HepG2 (cell line): ENCODE measurements at regions not wholly inside any gene's neighbourhood (a gene's known extent, or its start where the extent isn't known, plus 50 kb on each side); places are given as distances from the start of the nearest gene placed in this dataset.
A peak's percentile ranks its signal among the peaks of the same experiment; 100 is the strongest.

Source experiments
- ARNTL ChIP-seq: sonication (generic); formaldehyde crosslinking; IDR thresholded peaks from 2 replicates; pipeline ENCODE4 v1.4.0; 2020; ENCODE audit warnings: mild to moderate bottlenecking, missing genetic modification reagents
- BHLHE40 ChIP-seq: IDR thresholded peaks from 2 replicates; pipeline ENCODE4 v1.6.1; 2011; ENCODE audit warnings: low read length, improper control_type of control experiment
- CBX2 ChIP-seq, 2 experiments: fragments of 200-600 bp in 1 of 2; sonication (generic); formaldehyde crosslinking in 1 of 2; IDR thresholded peaks; 2 replicates each; pipeline versions ENCODE4 v1.7.0 to v1.8.1; 2018 to 2022; ENCODE audit warnings: low read depth in 2 of 2, low read length in 1 of 2, mild to moderate bottlenecking in 1 of 2, missing genetic modification reagents in 1 of 2
- CEBPG ChIP-seq: IDR thresholded peaks from 2 replicates; pipeline ENCODE4 v1.6.1; 2016
- ETV5 ChIP-seq: IDR thresholded peaks from 2 replicates; pipeline ENCODE4 v1.6.1; 2018; ENCODE audit warnings: missing biosample characterization, missing genetic modification reagents, inconsistent platforms, borderline replicate concordance
- FOSL1 ChIP-seq: sonication (generic); formaldehyde crosslinking; IDR thresholded peaks from 2 replicates; pipeline ENCODE4 v1.9.0; 2021; ENCODE audit warnings: missing genetic modification reagents, borderline replicate concordance
- FOSL2 ChIP-seq: sonication (generic); formaldehyde crosslinking; IDR thresholded peaks from 2 replicates; pipeline ENCODE4 v1.4.0; 2020; ENCODE audit warnings: missing genetic modification reagents
- FOXO1 ChIP-seq: sonication (generic); formaldehyde crosslinking; IDR thresholded peaks from 2 replicates; pipeline ENCODE4 v1.4.0; 2020; ENCODE audit warnings: missing genetic modification reagents
- KDM4B ChIP-seq: sonication (generic); formaldehyde crosslinking; IDR thresholded peaks from 2 replicates; pipeline ENCODE4 v1.4.0; 2020; ENCODE audit warnings: missing genetic modification reagents
- NFIC ChIP-seq: IDR thresholded peaks from 2 replicates; pipeline ENCODE4 v1.6.1; 2012; ENCODE audit warnings: mild to moderate bottlenecking, low read length, inconsistent platforms
- SALL1 ChIP-seq: sonication (generic); formaldehyde crosslinking; IDR thresholded peaks from 2 replicates; pipeline ENCODE4 v1.8.0; 2022; ENCODE audit warnings: mild to moderate bottlenecking, missing genetic modification reagents
- SPEN ChIP-seq: sonication (generic); formaldehyde crosslinking; IDR thresholded peaks from 2 replicates; pipeline ENCODE4 v1.5.1; 2020; ENCODE audit warnings: low read depth, mild to moderate bottlenecking, missing genetic modification reagents
- ZNF331 ChIP-seq: sonication (generic); formaldehyde crosslinking; IDR thresholded peaks from 2 replicates; pipeline ENCODE4 v1.4.0; 2020; ENCODE audit warnings: missing genetic modification reagents
- ZNF788 ChIP-seq: sonication (generic); formaldehyde crosslinking; IDR thresholded peaks from 2 replicates; pipeline ENCODE4 v1.5.0; 2020; ENCODE audit warnings: mild to moderate bottlenecking, missing genetic modification reagents, borderline replicate concordance
- TF ChIP-seq, protein P1 (sequence below): sonication (generic); formaldehyde crosslinking; IDR thresholded peaks from 2 replicates; pipeline ENCODE4 v1.4.0; 2020; ENCODE audit warnings: mild to moderate bottlenecking, missing genetic modification reagents
- TF ChIP-seq, protein P2 (sequence below): sonication (generic); formaldehyde crosslinking; IDR thresholded peaks from 2 replicates; pipeline ENCODE4 v1.4.0; 2020; ENCODE audit warnings: missing genetic modification reagents
- TF ChIP-seq, protein P3 (sequence below): sonication (generic); formaldehyde crosslinking; IDR thresholded peaks from 2 replicates; pipeline ENCODE4 v1.5.1; 2020; ENCODE audit warnings: mild to moderate bottlenecking, moderate library complexity, missing genetic modification reagents
- TF ChIP-seq, protein P4 (sequence below): IDR thresholded peaks from 2 replicates; pipeline ENCODE4 v1.6.1; 2016; ENCODE audit warnings: missing genetic modification reagents, missing compliant biosample characterization
- TF ChIP-seq, protein P5 (sequence below): IDR thresholded peaks from 2 replicates; pipeline ENCODE4 v1.6.1; 2016; ENCODE audit warnings: low read depth, missing genetic modification reagents, missing compliant biosample characterization
- TF ChIP-seq, protein P6 (sequence below): IDR thresholded peaks from 2 replicates; pipeline ENCODE4 v1.6.1; 2016; ENCODE audit warnings: mild to moderate bottlenecking

DNA sequence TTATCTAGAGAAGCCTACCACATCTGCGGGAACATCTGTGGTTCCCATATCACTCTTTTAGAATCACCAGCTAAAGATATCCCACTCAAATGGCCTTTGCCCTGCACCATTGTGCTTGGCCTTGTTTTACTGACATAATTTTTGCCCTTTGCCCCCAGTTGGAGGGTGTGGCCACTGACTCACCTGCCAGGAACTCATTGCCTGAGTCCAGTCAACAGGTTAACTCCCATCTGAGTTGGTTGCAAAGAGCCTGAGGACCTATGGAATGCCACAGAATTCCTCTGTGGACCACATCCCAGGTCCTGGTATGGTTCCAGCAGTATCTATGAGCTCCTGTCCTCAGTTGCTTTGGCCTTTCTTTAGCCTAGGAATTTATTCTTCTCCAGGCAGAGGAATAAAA, 55.7 kb upstream of the PTGR2 start (continued):
- TF ChIP-seq, protein P1, sequence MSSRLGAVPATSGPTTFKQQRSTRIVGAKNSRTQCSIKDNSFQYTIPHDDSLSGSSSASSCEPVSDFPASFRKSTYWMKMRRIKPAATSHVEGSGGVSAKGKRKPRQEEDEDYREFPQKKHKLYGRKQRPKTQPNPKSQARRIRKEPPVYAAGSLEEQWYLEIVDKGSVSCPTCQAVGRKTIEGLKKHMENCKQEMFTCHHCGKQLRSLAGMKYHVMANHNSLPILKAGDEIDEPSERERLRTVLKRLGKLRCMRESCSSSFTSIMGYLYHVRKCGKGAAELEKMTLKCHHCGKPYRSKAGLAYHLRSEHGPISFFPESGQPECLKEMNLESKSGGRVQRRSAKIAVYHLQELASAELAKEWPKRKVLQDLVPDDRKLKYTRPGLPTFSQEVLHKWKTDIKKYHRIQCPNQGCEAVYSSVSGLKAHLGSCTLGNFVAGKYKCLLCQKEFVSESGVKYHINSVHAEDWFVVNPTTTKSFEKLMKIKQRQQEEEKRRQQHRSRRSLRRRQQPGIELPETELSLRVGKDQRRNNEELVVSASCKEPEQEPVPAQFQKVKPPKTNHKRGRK (CRISPR knock-in tag), result no peak
- TF ChIP-seq SALL1 (CRISPR knock-in tag) (peak; percentile 98), FOSL1 (CRISPR knock-in tag) (peak; percentile 95), ETV5 (CRISPR knock-in tag) (peak; percentile 56; the same call in 1 of the 2 replicates), ARNTL (CRISPR knock-in tag) (0 out of 2 replicates have a peak, but pooled peaks have one; percentile 38), FOSL2 (CRISPR knock-in tag) (peak; percentile 100), SPEN (CRISPR knock-in tag) (peak; percentile 76; the same call in 1 of the 2 replicates), CEBPG (peak; percentile 47; the same call in 1 of the 2 replicates), KDM4B (CRISPR knock-in tag) (0 out of 2 replicates have a peak, but pooled peaks have one; percentile 43), ZNF788 (CRISPR knock-in tag) (0 out of 2 replicates have a peak, but pooled peaks have one; percentile 43), CBX2 (IDR thresholded peaks at IDR 0.05; ENCODE audit: low read depth, low read length) (no peak), CBX2 (CRISPR knock-in tag; IDR thresholded peaks at IDR 0.05; ENCODE audit: low read depth) (no peak), FOXO1 (CRISPR knock-in tag) (peak; percentile 82), ZNF331 (peak; percentile 54; the same call in 1 of the 2 replicates), BHLHE40 (peak; percentile 30; the same call in 1 of the 2 replicates), NFIC (0 out of 2 replicates have a peak, but pooled peaks have one; percentile 21)
- TF ChIP-seq, protein P2, sequence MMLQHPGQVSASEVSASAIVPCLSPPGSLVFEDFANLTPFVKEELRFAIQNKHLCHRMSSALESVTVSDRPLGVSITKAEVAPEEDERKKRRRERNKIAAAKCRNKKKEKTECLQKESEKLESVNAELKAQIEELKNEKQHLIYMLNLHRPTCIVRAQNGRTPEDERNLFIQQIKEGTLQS (CRISPR knock-in tag), result peak; percentile 92
- TF ChIP-seq, protein P3, sequence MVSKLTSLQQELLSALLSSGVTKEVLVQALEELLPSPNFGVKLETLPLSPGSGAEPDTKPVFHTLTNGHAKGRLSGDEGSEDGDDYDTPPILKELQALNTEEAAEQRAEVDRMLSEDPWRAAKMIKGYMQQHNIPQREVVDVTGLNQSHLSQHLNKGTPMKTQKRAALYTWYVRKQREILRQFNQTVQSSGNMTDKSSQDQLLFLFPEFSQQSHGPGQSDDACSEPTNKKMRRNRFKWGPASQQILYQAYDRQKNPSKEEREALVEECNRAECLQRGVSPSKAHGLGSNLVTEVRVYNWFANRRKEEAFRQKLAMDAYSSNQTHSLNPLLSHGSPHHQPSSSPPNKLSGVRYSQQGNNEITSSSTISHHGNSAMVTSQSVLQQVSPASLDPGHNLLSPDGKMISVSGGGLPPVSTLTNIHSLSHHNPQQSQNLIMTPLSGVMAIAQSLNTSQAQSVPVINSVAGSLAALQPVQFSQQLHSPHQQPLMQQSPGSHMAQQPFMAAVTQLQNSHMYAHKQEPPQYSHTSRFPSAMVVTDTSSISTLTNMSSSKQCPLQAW (CRISPR knock-in tag), result no peak
- TF ChIP-seq, protein P4, sequence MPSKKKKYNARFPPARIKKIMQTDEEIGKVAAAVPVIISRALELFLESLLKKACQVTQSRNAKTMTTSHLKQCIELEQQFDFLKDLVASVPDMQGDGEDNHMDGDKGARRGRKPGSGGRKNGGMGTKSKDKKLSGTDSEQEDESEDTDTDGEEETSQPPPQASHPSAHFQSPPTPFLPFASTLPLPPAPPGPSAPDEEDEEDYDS (CRISPR knock-in tag), result peak; percentile 42; the same call in 1 of the 2 replicates
- TF ChIP-seq, protein P5, sequence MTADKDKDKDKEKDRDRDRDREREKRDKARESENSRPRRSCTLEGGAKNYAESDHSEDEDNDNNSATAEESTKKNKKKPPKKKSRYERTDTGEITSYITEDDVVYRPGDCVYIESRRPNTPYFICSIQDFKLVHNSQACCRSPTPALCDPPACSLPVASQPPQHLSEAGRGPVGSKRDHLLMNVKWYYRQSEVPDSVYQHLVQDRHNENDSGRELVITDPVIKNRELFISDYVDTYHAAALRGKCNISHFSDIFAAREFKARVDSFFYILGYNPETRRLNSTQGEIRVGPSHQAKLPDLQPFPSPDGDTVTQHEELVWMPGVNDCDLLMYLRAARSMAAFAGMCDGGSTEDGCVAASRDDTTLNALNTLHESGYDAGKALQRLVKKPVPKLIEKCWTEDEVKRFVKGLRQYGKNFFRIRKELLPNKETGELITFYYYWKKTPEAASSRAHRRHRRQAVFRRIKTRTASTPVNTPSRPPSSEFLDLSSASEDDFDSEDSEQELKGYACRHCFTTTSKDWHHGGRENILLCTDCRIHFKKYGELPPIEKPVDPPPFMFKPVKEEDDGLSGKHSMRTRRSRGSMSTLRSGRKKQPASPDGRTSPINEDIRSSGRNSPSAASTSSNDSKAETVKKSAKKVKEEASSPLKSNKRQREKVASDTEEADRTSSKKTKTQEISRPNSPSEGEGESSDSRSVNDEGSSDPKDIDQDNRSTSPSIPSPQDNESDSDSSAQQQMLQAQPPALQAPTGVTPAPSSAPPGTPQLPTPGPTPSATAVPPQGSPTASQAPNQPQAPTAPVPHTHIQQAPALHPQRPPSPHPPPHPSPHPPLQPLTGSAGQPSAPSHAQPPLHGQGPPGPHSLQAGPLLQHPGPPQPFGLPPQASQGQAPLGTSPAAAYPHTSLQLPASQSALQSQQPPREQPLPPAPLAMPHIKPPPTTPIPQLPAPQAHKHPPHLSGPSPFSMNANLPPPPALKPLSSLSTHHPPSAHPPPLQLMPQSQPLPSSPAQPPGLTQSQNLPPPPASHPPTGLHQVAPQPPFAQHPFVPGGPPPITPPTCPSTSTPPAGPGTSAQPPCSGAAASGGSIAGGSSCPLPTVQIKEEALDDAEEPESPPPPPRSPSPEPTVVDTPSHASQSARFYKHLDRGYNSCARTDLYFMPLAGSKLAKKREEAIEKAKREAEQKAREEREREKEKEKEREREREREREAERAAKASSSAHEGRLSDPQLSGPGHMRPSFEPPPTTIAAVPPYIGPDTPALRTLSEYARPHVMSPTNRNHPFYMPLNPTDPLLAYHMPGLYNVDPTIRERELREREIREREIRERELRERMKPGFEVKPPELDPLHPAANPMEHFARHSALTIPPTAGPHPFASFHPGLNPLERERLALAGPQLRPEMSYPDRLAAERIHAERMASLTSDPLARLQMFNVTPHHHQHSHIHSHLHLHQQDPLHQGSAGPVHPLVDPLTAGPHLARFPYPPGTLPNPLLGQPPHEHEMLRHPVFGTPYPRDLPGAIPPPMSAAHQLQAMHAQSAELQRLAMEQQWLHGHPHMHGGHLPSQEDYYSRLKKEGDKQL, result 0 out of 2 replicates have a peak, but pooled peaks have one; percentile 38
- TF ChIP-seq, protein P6, sequence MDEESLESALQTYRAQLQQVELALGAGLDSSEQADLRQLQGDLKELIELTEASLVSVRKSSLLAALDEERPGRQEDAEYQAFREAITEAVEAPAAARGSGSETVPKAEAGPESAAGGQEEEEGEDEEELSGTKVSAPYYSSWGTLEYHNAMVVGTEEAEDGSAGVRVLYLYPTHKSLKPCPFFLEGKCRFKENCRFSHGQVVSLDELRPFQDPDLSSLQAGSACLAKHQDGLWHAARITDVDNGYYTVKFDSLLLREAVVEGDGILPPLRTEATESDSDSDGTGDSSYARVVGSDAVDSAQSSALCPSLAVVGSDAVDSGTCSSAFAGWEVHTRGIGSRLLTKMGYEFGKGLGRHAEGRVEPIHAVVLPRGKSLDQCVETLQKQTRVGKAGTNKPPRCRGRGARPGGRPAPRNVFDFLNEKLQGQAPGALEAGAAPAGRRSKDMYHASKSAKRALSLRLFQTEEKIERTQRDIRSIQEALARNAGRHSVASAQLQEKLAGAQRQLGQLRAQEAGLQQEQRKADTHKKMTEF (CRISPR knock-in tag), result peak; percentile 84
